ENCODE measurements at regions not wholly inside any gene's neighbourhood (a gene's known extent, or its start where the extent isn't known, plus 50 kb on each side); places are given as distances from the start of the nearest gene placed in this dataset.

- TF ChIP-seq CTCF (conservative IDR thresholded peaks at IDR 0.05; ENCODE audit: low read depth, low read length) (no peak), EZH2 (IDR thresholded peaks at IDR 0.05; ENCODE audit: borderline replicate concordance, low read depth, low read length, poor library complexity, severe bottlenecking) (no peak)
These were observed 62.4 kb upstream of the ATF7IP2 start for GRCh38 chr16:10323528-10323869.

Data from A673 (cell line).